GM12891 (cell line): ENCODE measurements at regions not wholly inside any gene's neighbourhood (a gene's known extent, or its start where the extent isn't known, plus 50 kb on each side); places are given as distances from the start of the nearest gene placed in this dataset.

Experiments
- POLR2A ChIP-seq: IDR thresholded peaks from 2 replicates; pipeline ENCODE4 v1.6.1; 2011; ENCODE audit warnings: low read depth, low read length, control low read depth
- POU2F2 ChIP-seq: IDR thresholded peaks from 2 replicates; pipeline ENCODE4 v1.6.1; 2011; ENCODE audit warnings: low read depth, mild to moderate bottlenecking, control low read depth, low read length, moderate library complexity
- TAF1 ChIP-seq: IDR thresholded peaks from 2 replicates; pipeline ENCODE4 v1.6.1; 2011; ENCODE audit warnings: low read depth, low read length, control low read depth

- TF ChIP-seq TAF1 (no peak), POLR2A (no peak), POU2F2 (no peak)
These were observed 72.8 kb upstream of the RARB start for GRCh38 chr3:25355034-25355885.
